ENCODE measurements at regions not wholly inside any gene's neighbourhood (a gene's known extent, or its start where the extent isn't known, plus 50 kb on each side); places are given as distances from the start of the nearest gene placed in this dataset.

- DNase-seq, result no peak
- H3K36me3 Mint-ChIP-seq (ENCODE audit: low read depth), result no peaks in the 10 kb centered on the region
- no peaks in the 10 kb centered on the region; the same call in 1 of the 2 replicates for H3K27me3 Mint-ChIP-seq (ENCODE audit: insufficient read depth)
- H3K4me3 Mint-ChIP-seq, result no peak overlapping the region
- no peak for TF ChIP-seq CTCF (IDR thresholded peaks at IDR 0.05)
- peaks cover 10% of the 10 kb centered on the region for H3K9me3 Mint-ChIP-seq
- no peaks in the 10 kb centered on the region for H3K4me1 Mint-ChIP-seq (ENCODE audit: low read depth)
- H3K27ac Mint-ChIP-seq, result no peak overlapping the region
Observed at GRCh38 chr12:91542666-91543065, 360.0 kb upstream of the DCN start.

DNA sequence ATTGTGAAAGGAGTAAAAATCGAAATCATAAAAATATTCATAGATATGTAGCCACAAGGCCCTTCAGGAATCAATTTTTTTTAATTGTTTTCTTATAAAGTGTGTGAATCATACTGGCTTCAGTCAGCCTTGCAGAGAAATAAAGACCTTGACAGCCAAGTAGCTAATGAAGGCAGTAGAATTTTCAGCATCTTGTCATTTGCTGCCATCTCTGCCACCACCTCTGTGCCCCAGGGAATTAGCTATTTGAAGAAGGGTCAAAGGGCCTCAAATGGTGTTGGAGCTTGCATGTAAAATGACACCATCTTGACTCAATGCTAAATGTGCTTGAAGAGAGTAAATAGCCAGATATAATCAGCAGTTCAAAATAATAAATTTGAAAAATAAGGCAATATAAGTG is 359.4 kb upstream of the DCN start:
- no peaks in the 10 kb centered on the region for H3K36me3 Mint-ChIP-seq (ENCODE audit: low read depth)
- H3K4me3 Mint-ChIP-seq, result no peak overlapping the region
- TF ChIP-seq CTCF (IDR thresholded peaks at IDR 0.05), result no peak
- no peaks in the 10 kb centered on the region for H3K4me1 Mint-ChIP-seq (ENCODE audit: low read depth)
- peaks cover 10% of the 10 kb centered on the region for H3K9me3 Mint-ChIP-seq
- no peak overlapping the region for H3K27ac Mint-ChIP-seq
- H3K27me3 Mint-ChIP-seq (ENCODE audit: insufficient read depth), result no peaks in the 10 kb centered on the region; the same call in 1 of the 2 replicates
- no peak for DNase-seq

DNA sequence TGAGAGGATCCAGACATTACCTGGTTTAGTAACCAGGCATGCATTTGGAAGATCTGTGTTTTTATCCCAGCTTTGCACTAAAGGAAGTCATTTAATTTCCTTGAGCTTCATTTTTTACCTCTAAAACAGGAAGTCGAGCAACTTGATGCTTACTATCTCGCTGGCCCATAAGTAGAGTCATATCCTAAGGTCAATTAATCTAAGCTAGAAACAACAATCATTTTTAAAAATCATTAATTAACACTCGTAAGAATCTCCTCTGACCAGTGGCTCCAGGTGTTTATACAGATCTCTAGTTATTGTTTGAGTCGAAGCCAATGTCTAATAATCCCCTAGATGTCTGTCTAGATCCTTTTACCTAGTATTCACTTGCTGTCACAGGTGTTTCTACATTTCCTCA is 355.8 kb upstream of the DCN start:
- Mint-ChIP-seq H3K36me3 (ENCODE audit: low read depth) (no peaks in the 10 kb centered on the region), H3K4me3 (no peak overlapping the region), H3K27me3 (ENCODE audit: insufficient read depth) (peaks cover 2% of the 10 kb centered on the region; the same call in 1 of the 2 replicates), H3K27ac (no peak overlapping the region), H3K9me3 (peaks cover 20% of the 10 kb centered on the region), H3K4me1 (ENCODE audit: low read depth) (no peaks in the 10 kb centered on the region)
- TF ChIP-seq CTCF (IDR thresholded peaks at IDR 0.05), result no peak
- no peak for DNase-seq

DNA sequence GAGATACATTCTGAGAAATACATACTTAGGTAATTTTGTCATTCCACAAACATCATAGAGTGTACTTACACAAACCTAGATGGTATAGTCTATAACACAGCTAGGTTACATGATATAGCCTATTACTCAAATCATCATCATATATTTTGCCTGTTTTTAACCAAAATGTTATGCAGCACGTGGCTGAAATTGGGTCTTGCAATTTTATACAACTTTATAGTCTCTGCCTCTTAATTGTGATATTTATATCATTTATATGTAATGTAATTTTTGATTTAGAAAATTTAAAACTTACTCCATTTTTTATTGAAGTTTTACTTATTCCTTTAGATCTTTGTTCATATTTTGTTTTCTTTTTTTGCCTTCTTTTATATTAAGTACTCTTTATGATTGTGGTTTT is 350.7 kb upstream of the DCN start:
- H3K27ac Mint-ChIP-seq, result no peak overlapping the region

DNA sequence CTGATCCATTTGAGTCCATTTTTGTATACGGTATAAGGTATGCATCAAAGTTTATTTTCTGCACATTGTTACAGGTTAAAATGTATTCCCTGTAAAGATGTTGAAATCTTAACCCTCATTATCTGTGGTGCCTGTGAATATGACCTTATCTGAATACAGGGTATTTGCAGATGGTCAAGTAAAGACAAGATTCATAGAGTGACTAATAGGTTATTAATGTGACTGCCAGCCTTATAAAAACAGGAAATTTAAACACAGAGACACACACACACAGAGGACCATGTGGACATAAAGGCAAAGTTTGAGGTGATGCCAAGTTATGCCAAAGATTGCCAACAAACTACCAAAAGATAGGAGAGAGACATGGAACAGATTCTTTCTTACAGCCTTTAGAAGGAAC is 347.2 kb upstream of the DCN start:
- no peak for DNase-seq

More for the DNA sequence above, 350.7 kb upstream of the DCN start:
- DNase-seq, result no peak
- Mint-ChIP-seq H3K36me3 (ENCODE audit: low read depth) (no peaks in the 10 kb centered on the region), H3K9me3 (peaks cover 16% of the 10 kb centered on the region), H3K27me3 (ENCODE audit: insufficient read depth) (peaks cover 2% of the 10 kb centered on the region; the same call in 1 of the 2 replicates), H3K4me3 (no peak overlapping the region), H3K4me1 (ENCODE audit: low read depth) (no peaks in the 10 kb centered on the region)
- no peak for TF ChIP-seq CTCF (IDR thresholded peaks at IDR 0.05)

More for the DNA sequence above, 347.2 kb upstream of the DCN start:
- Mint-ChIP-seq H3K9me3 (peaks cover 9% of the 10 kb centered on the region; the same call in 1 of the 2 replicates), H3K36me3 (ENCODE audit: low read depth) (no peaks in the 10 kb centered on the region), H3K27me3 (ENCODE audit: insufficient read depth) (peaks cover 2% of the 10 kb centered on the region; the same call in 1 of the 2 replicates), H3K4me3 (no peak overlapping the region), H3K27ac (no peak overlapping the region), H3K4me1 (ENCODE audit: low read depth) (no peaks in the 10 kb centered on the region)
- TF ChIP-seq CTCF (IDR thresholded peaks at IDR 0.05), result no peak

All from HFFc6 (cell line).